Heart right ventricle (tissue), 16 donors: ENCODE measurements at regions not wholly inside any gene's neighbourhood (a gene's known extent, or its start where the extent isn't known, plus 50 kb on each side); places are given as distances from the start of the nearest gene placed in this dataset.

ENCODE experiments used
- ATAC-seq, 8 donors: fragments of 200-7000 bp; cut with Tn5 transposase; one replicate each; pipeline ENCODE4 v1.9.1; 2020; ENCODE audit warnings: mild to moderate bottlenecking in 8 of 8, moderate library complexity in 8 of 8, moderate number of reproducible peaks in 1 of 8
- DNase-seq, 2 donors: peaks; one replicate each; pipeline ENCODE4 v3.0.0-alpha.2; 2020
- H3K27ac ChIP-seq, 10 donors: fragments of 200-600 bp; sonication (generic) in 2 of 10; one replicate each; pipeline versions ENCODE4 v1.5.0 to v1.8.0; 2020 to 2022; ENCODE audit warnings: mild to moderate bottlenecking in 3 of 10
- H3K27me3 ChIP-seq, 7 donors: fragments of 200-600 bp; one replicate each; pipeline ENCODE4 v1.8.0; 2021 to 2022; ENCODE audit warnings: mild to moderate bottlenecking in 2 of 7
- H3K36me3 ChIP-seq, 9 donors: fragments of 200-600 bp; sonication (generic) in 1 of 9; one replicate each; pipeline versions ENCODE4 v1.5.0 to v1.8.0; 2020 to 2022; ENCODE audit warnings: mild to moderate bottlenecking in 2 of 9
- H3K4me1 ChIP-seq, 9 donors: fragments of 200-600 bp; sonication (generic) in 1 of 9; one replicate each; pipeline versions ENCODE4 v1.5.0 to v1.8.0; 2020 to 2022; ENCODE audit warnings: mild to moderate bottlenecking in 4 of 9
- H3K4me3 ChIP-seq, 10 donors: fragments of 200-600 bp; sonication (generic) in 2 of 10; one replicate each; pipeline versions ENCODE4 v1.5.0 to v1.8.0; 2020 to 2022; ENCODE audit warnings: mild to moderate bottlenecking in 7 of 10, moderate library complexity in 2 of 10
- H3K9me3 ChIP-seq, 11 donors: fragments of 200-600 bp in 10 of 11; sonication (generic) in 2 of 11; one replicate each; pipeline versions ENCODE4 v1.5.0 to v1.8.0; 2013 to 2022; ENCODE audit warnings: mild to moderate bottlenecking in 2 of 11, control low read depth in 1 of 11, moderate library complexity in 1 of 11
- CTCF ChIP-seq, 9 donors: fragments of 200-600 bp; sonication (generic) in 2 of 9; IDR thresholded peaks; one replicate each; pipeline versions ENCODE4 v1.5.0 to v1.8.0; 2021 to 2022; ENCODE audit warnings: antibody characterized with exemption in 9 of 9, mild to moderate bottlenecking in 5 of 9, moderate library complexity in 1 of 9
- WGBS, 2 donors: extraction: QIAGEN DNeasy Blood & Tissue Kit; methylation state at CpG; one replicate each; pipeline ENCODE4 v1.1.7; 2013; ENCODE audit warnings: inconsistent platforms in 1 of 2; 5-methylcytosine and 5-hydroxymethylcytosine counted together
- intact Hi-C, 10 donors: fragments of 100-400 bp; cut with DNase I; formaldehyde crosslinking; loops; one replicate each; pipeline versions ENCODE4 v1.11.1 to v1.14.2; 2022
- donor health status: Arrhythmogenic right ventricular cardiomyopathy.
- donor health status: ischemic (EF 13 %, LVEDD 7.1; RV severe dilation, severe dysfunction).
- donor health status: healthy with polysubstance abuse.
- donor health status: DM: no; HTN: yes; CAD: no.
- donor health status: DM: no; HTN: no; CAD: no.
- donor health status: ischemic (EF 25% LVEDD 6.9; RV normal size, moderate dysfunction).
- donor health status: ischemic (EF 25% LVEDD 5.7; RV mildly dilated, moderate dysfunction).
- donor health status: healthy.
- donor health status: DM: yes; HTN: yes; CAD: no.
- donor health status: Ischemic cardiomyopathy.
- donor health status: ischemic (EF 35%, LVEDD 5.7; RV mildly dilated, moderate dysfunction).
- donor health status: nonischemic (EF 11% LVEDD 7.7; RV severe dilation, severe dysfunction).
- donor health status: DM: yes; HTN: yes; CAD: no.
- donor health status: PGD.
- donor health status: ischemic (EF 29% LVEDD 5.4; RV normal size, mild dysfunction).
- donor health status: nonischemic (EF 23%, LVEDD 6.1; RV moderate dilation, normal function).

- peak; percentile 29 to 52 for DNase-seq
Measured at GRCh38 chr1:59096501-59096900, 200.4 kb upstream of the FGGY start.

GRCh38 chr1:59098655-59099054, 198.2 kb upstream of the FGGY start:
- ATAC-seq (peak in 6 of 8 donors; percentile 32 to 58 (median 48)), DNase-seq (no peak)
- no peak for TF ChIP-seq CTCF (IDR thresholded peaks at IDR 0.05)
- peaks cover 0 to 27% (median 9%) of the 10 kb centered on the region in 9 donors for H3K4me1 ChIP-seq
- no peaks in the 10 kb centered on the region for H3K36me3 ChIP-seq
- H3K27me3 ChIP-seq = no peaks in the 10 kb centered on the region
- 41 to 44% methylated on average over 2 of the region's 2 CpGs for WGBS, 2 donors
- H3K9me3 ChIP-seq = peaks cover 0 to 11% (median 0%) of the 10 kb centered on the region in 11 donors
- intact Hi-C loops = loop anchor here in 2 of 10 donors (1.0 to 5.0 kb wide), 2 partner anchors 27 to 39 kb away; no protein-coding TSS in a partner anchor
- H3K27ac ChIP-seq = peak overlapping the region in 2 of 10 donors; percentile 22 to 44
- H3K4me3 ChIP-seq = no peak overlapping the region

More at GRCh38 chr1:59096501-59096900, 200.4 kb upstream of the FGGY start:
- Histone ChIP-seq H3K27me3 (no peaks in the 10 kb centered on the region), H3K36me3 (no peaks in the 10 kb centered on the region), H3K27ac (peak overlapping the region in 7 of 10 donors; percentile 11 to 59 (median 41)), H3K4me1 (peaks cover 0 to 27% (median 9%) of the 10 kb centered on the region in 9 donors), H3K4me3 (no peak overlapping the region), H3K9me3 (peaks cover 0 to 4% (median 0%) of the 10 kb centered on the region in 11 donors)
- TF ChIP-seq CTCF (IDR thresholded peaks at IDR 0.05) = no peak
- ATAC-seq = peak; percentile 75 to 95 (median 90)
- 42 to 55% methylated on average over 8 of the region's 8 CpGs for WGBS, 2 donors
- intact Hi-C loops = loop anchor here in 1 of 10 donors (5.0 kb wide), 1 partner anchor 41 kb away; no protein-coding TSS in a partner anchor

GRCh38 chr1:59100708-59101374, 196.1 kb upstream of the FGGY start:
- TF ChIP-seq CTCF (IDR thresholded peaks at IDR 0.05) = no peak
- no peaks in the 10 kb centered on the region for H3K27me3 ChIP-seq
- H3K27ac ChIP-seq = no peak overlapping the region
- H3K9me3 ChIP-seq = peaks cover 0 to 11% (median 0%) of the 10 kb centered on the region in 11 donors
- ATAC-seq (no peak), DNase-seq (no peak)
- no peak overlapping the region for H3K4me3 ChIP-seq
- intact Hi-C loops = loop anchor here in 1 of 10 donors (10.0 kb wide), 1 partner anchor 316 kb away; the partner anchor contains the start of gene JUN
- H3K4me1 ChIP-seq = peaks cover 0 to 29% (median 9%) of the 10 kb centered on the region in 9 donors
- WGBS, 2 donors = 87 to 91% methylated on average over 1 of the region's 1 CpG
- H3K36me3 ChIP-seq = no peaks in the 10 kb centered on the region

- WGBS, 2 donors = 49 to 51% methylated on average over 2 of the region's 2 CpGs
- TF ChIP-seq CTCF (IDR thresholded peaks at IDR 0.05) = no peak
- DNase-seq = no peak
- no peak for ATAC-seq
- no peak overlapping the region for H3K27ac ChIP-seq
- H3K9me3 ChIP-seq = peaks cover 0 to 11% (median 0%) of the 10 kb centered on the region in 11 donors
- intact Hi-C loops = loop anchor here in 1 of 10 donors (10.0 kb wide), 1 partner anchor 317 kb away; the partner anchor contains the start of gene JUN
- H3K4me3 ChIP-seq = no peak overlapping the region
- no peaks in the 10 kb centered on the region for H3K27me3 ChIP-seq
- H3K36me3 ChIP-seq = no peaks in the 10 kb centered on the region
- H3K4me1 ChIP-seq = peaks cover 0 to 30% (median 9%) of the 10 kb centered on the region in 9 donors
Measured at GRCh38 chr1:59101518-59101917, 195.4 kb upstream of the FGGY start.
